K562 (cell line): ENCODE measurements at regions not wholly inside any gene's neighbourhood (a gene's known extent, or its start where the extent isn't known, plus 50 kb on each side); places are given as distances from the start of the nearest gene placed in this dataset.

Source experiments
- ATAC-seq: fragments of 200-7000 bp; cut with Tn5 transposase; 3 replicates; pipeline ENCODE4 v1.9.1; 2020; ENCODE audit warnings: moderate library complexity
- BruUV-seq: library from RNA; stranded (reverse); fragments of 400-500 nt; replicated peaks from 2 replicates; lab custom pipeline; 2021; lab: Mats Ljungman, UMichigan
- CTCF ChIA-PET: fragments of 300-600 bp; formaldehyde crosslinking; extraction: SDS; loops from one replicate; lab custom pipeline; 2021; ENCODE audit warnings: low intra/inter-chr PET ratio; lab: Yijun Ruan, JAX
- POLR2A ChIA-PET: fragments of 300-600, 350-650 bp; sonication (Branson Sonifier 250); formaldehyde crosslinking; extraction: SDS; loops from one replicate; lab custom pipeline; 2021; ENCODE audit warnings: antibody characterized with exemption, inconsistent platforms; lab: Yijun Ruan, JAX
- DNase-seq, 4 experiments: peaks; one replicate each; pipeline versions ENCODE4 v3.0.0 to v3.0.0-alpha.2; 2011 to 2018; ENCODE audit warnings: low spot score in 3 of 4, mixed read lengths in 3 of 4; ENCODE audit errors: extremely low read depth in 1 of 4
- FAIRE-seq: peaks from 2 replicates; lab custom pipeline; 2011; peaks lifted over from hg19 to GRCh38; lab: Jason Lieb, UNC
- H2AFZ ChIP-seq: 2 replicates; pipeline ENCODE4 v1.6.0; 2011; ENCODE audit warnings: low read depth, low read length, control low read depth, inconsistent platforms
- H3K27ac ChIP-seq: fragments of 200-600 bp; 3 replicates; pipeline ENCODE4 v1.8.0; 2011; ENCODE audit warnings: low read depth, mild to moderate bottlenecking, control low read depth, inconsistent platforms, low read length, moderate library complexity, mixed read lengths; ENCODE audit errors: extremely low read depth
- H3K27me3 ChIP-seq, 2 experiments: fragments of 300-600 bp in 1 of 2; 2 replicates in 1 of 2; 3 replicates in 1 of 2; pipeline versions ENCODE4 v1.6.0 to v1.8.0; 2011; ENCODE audit warnings: inconsistent platforms in 2 of 2, low read length in 2 of 2, mild to moderate bottlenecking in 1 of 2, mixed read lengths in 1 of 2, moderate library complexity in 1 of 2; ENCODE audit not compliant: control insufficient read depth in 2 of 2, insufficient read depth in 2 of 2
- H3K36me3 ChIP-seq: fragments of 300-600 bp; 3 replicates; pipeline ENCODE4 v1.8.0; 2011; ENCODE audit warnings: mild to moderate bottlenecking, low read length, inconsistent platforms; ENCODE audit not compliant: control insufficient read depth, insufficient read depth
- H3K4me1 ChIP-seq, 2 experiments: fragments of 200-600 bp in 1 of 2; replicated peaks in 1 of 2; 2 replicates in 1 of 2; 3 replicates in 1 of 2; pipeline versions ENCODE4 v1.5.1 to v1.8.0; 2011; ENCODE audit warnings: inconsistent platforms in 2 of 2, low read length in 2 of 2, mild to moderate bottlenecking in 1 of 2, mixed read lengths in 1 of 2, moderate library complexity in 1 of 2; ENCODE audit not compliant: control insufficient read depth in 2 of 2, insufficient read depth in 2 of 2
- H3K4me2 ChIP-seq: 2 replicates; pipeline ENCODE4 v1.6.1; 2011; ENCODE audit warnings: low read length, control low read depth, inconsistent platforms, mixed read lengths; ENCODE audit not compliant: insufficient read depth
- H3K4me3 ChIP-seq: fragments of 200-600 bp; sonication (generic), shearing (Covaris generic); 2 replicates; pipeline ENCODE4 v1.5.1; 2016; ENCODE audit warnings: control low read depth, inconsistent platforms
- H3K79me2 ChIP-seq: fragments of 200-600 bp; 3 replicates; pipeline ENCODE4 v1.8.0; 2011; ENCODE audit warnings: low read length, inconsistent platforms; ENCODE audit not compliant: control insufficient read depth, insufficient read depth
- H3K9ac ChIP-seq, 2 experiments: 2 replicates each; pipeline versions ENCODE4 v1.6.0 to v1.6.1; 2011; ENCODE audit warnings: low read depth in 2 of 2, low read length in 2 of 2, control low read depth in 1 of 2, inconsistent platforms in 1 of 2, mild to moderate bottlenecking in 1 of 2, mixed read lengths in 1 of 2; ENCODE audit not compliant: insufficient read depth in 1 of 2
- H3K9me1 ChIP-seq: one replicate; pipeline ENCODE4 v1.6.0; 2011; ENCODE audit warnings: inconsistent platforms, mild to moderate bottlenecking, low read length, moderate library complexity; ENCODE audit not compliant: control insufficient read depth, insufficient read depth
- H3K9me3 ChIP-seq: replicated peaks from 2 replicates; pipeline ENCODE4 v1.5.1; 2011; ENCODE audit warnings: low read depth, low read length, inconsistent platforms; ENCODE audit not compliant: control insufficient read depth, insufficient read depth
- H4K20me1 ChIP-seq: replicated peaks from 2 replicates; pipeline ENCODE4 v1.6.1; 2011; ENCODE audit warnings: low read length, inconsistent platforms, mixed read lengths; ENCODE audit not compliant: control insufficient read depth, insufficient read depth
- ARID1B ChIP-seq: fragments of 450-650 bp; IDR thresholded peaks from 2 replicates; pipeline ENCODE4 v1.6.1; 2016; ENCODE audit warnings: antibody characterized with exemption, mild to moderate bottlenecking, inconsistent platforms
- MBD2 ChIP-seq: sonication (generic); IDR thresholded peaks from 2 replicates; pipeline ENCODE4 v1.6.1; 2016; ENCODE audit warnings: low read depth, borderline replicate concordance
- PTBP1 ChIP-seq: fragments of 200-400 bp; formaldehyde crosslinking; IDR thresholded peaks from 2 replicates; pipeline ENCODE4 v1.6.1; 2017; ENCODE audit warnings: low read depth, low read length
- SRF ChIP-seq, 2 experiments: fragments of 250-450, 450-650 bp in 1 of 2; sonication (Bioruptor Pico) in 1 of 2; sonication (generic) in 1 of 2; formaldehyde crosslinking; IDR thresholded peaks; 2 replicates each; pipeline versions ENCODE4 v1.5.0 to v1.5.1; 2020 to 2022; ENCODE audit warnings: mild to moderate bottlenecking in 1 of 2, missing genetic modification reagents in 1 of 2
- TBP ChIP-seq: optimal IDR thresholded peaks from 2 replicates; pipeline ENCODE3; 2011; ENCODE audit warnings: low read depth, low read length, improper control_type of control experiment
- ZNF507 ChIP-seq: conservative IDR thresholded peaks from 2 replicates; pipeline ENCODE4 v1.6.1; 2017; ENCODE audit warnings: missing genetic modification characterization, missing compliant biosample characterization
- ZSCAN29 ChIP-seq: fragments of 450-650 bp; IDR thresholded peaks from 2 replicates; pipeline ENCODE4 v1.6.1; 2017
- WGBS: fragments of 100-300 bp; shearing (Covaris generic); methylation state at CpG from one replicate; pipeline ENCODE4 v1.1.6; 2016; ENCODE audit warnings: low coverage, mixed read lengths; ENCODE audit not compliant: insufficient coverage; ENCODE audit errors: missing lambda C conversion rate; 5-methylcytosine and 5-hydroxymethylcytosine counted together
- in situ Hi-C: fragments of 300-500 bp; cut with MboI; formaldehyde crosslinking; loops from 4 replicates; pipeline ENCODE4 v1.15.0; 2018; ENCODE audit warnings: inconsistent platforms, mixed read lengths
- intact Hi-C: fragments of 100-400 bp; cut with micrococcal nuclease; formaldehyde crosslinking; loops from 2 replicates; pipeline ENCODE4 v1.14.2; 2022

- 1% methylated on average over 5 of the region's 5 CpGs for WGBS
- no peaks in the 10 kb centered on the region for H3K36me3 ChIP-seq
- ChIA-PET CTCF (no interaction called here), POLR2A (no interaction called here)
- intact Hi-C loops (no loop called here), in situ Hi-C loops (no loop called here)
- H3K79me2 ChIP-seq, result no peaks in the 10 kb centered on the region
- H3K4me2 ChIP-seq, result no peak overlapping the region
- no peak for FAIRE-seq
- H2AFZ ChIP-seq, result no peak overlapping the region
- no peak overlapping the region for H3K4me3 ChIP-seq
- H3K9me1 ChIP-seq, result no peaks in the 10 kb centered on the region
- no peaks in the 10 kb centered on the region for H3K4me1 ChIP-seq
- no peaks in the 10 kb centered on the region for H4K20me1 ChIP-seq
- BruUV-seq, result no TSS peak
- H3K9ac ChIP-seq, result no peak overlapping the region
- ATAC-seq, result no peak
- DNase-seq, result no peak
- H3K9me3 ChIP-seq, result 0 out of 2 replicates have a peak, but pooled peaks cover 2% of the 10 kb centered on the region
- H3K27me3 ChIP-seq, result no peaks in the 10 kb centered on the region
- H3K27ac ChIP-seq, result no peak overlapping the region
- TF ChIP-seq ARID1B (no peak), ZSCAN29 (no peak), SRF (CRISPR knock-in tag; IDR thresholded peaks at IDR 0.05) (no peak), TBP (no peak), PTBP1 (no peak), MBD2 (no peak)
Measured at GRCh38 chr5:118295045-118295444, 693.3 kb downstream of the DTWD2 start.

GRCh38 chr5:118293378-118293777 is 695.0 kb downstream of the DTWD2 start:
- FAIRE-seq (no peak), DNase-seq (no peak), ATAC-seq (no peak)
- Histone ChIP-seq H3K4me1 (no peaks in the 10 kb centered on the region), H3K4me2 (no peak overlapping the region), H3K9me1 (no peaks in the 10 kb centered on the region), H4K20me1 (no peaks in the 10 kb centered on the region), H2AFZ (no peak overlapping the region), H3K79me2 (no peaks in the 10 kb centered on the region), H3K36me3 (no peaks in the 10 kb centered on the region), H3K9me3 (0 out of 2 replicates have a peak, but pooled peaks cover 2% of the 10 kb centered on the region), H3K4me3 (no peak overlapping the region), H3K27ac (no peak overlapping the region), H3K9ac (no peak overlapping the region), H3K27me3 (no peaks in the 10 kb centered on the region)
- ChIA-PET CTCF (no interaction called here), POLR2A (no interaction called here)
- TF ChIP-seq ZNF507, result no peak
- BruUV-seq, result no TSS peak
- intact Hi-C loops, result no loop called here
- 0% methylated on average over 2 of the region's 2 CpGs for WGBS
- in situ Hi-C loops, result no loop called here
